ENCODE measurements at regions not wholly inside any gene's neighbourhood (a gene's known extent, or its start where the extent isn't known, plus 50 kb on each side); places are given as distances from the start of the nearest gene placed in this dataset.

DNA sequence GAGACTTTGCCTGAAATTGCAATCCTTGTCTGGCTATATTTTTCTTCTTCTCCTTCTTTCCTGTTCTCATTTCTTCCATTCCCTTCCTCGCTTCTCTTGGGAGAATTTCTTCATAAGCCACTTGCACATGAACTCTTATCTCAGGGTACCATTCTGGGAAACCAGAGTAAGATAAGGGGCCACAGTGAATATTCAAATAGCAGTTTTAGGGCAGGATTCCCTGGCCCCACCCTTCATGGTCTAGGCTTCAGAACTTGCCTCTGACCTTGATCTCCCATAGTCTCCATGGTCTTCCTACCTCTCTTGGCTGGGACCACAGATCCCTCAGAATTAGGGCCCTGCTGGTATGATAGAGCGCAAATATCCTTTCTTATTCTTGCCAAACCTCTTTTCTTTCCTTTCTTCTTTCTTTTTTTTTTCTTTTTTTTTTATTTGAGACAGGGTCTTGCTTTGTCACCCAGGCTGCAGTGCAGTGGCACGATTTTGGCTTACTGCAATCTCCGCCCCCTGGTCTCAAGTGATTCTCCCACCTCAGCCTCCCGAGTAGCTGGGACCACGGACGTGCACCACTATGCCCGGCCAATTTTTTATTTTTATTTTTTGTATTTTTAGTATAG is 123.0 kb upstream of the CITED2 start:
- Mint-ChIP-seq H3K4me3 (no peak overlapping the region), H3K27me3 (ENCODE audit: low read depth) (no peaks in the 10 kb centered on the region), H3K36me3 (ENCODE audit: low read depth) (peaks cover 3% of the 10 kb centered on the region), H3K9me3 (peaks cover 2% of the 10 kb centered on the region), H3K4me1 (peaks cover 9% of the 10 kb centered on the region), H3K27ac (ENCODE audit: unreplicated experiment) (no peak overlapping the region)
- DNase-seq (ENCODE audit: low read depth, low spot score), result no peak
- TF ChIP-seq, protein P1, sequence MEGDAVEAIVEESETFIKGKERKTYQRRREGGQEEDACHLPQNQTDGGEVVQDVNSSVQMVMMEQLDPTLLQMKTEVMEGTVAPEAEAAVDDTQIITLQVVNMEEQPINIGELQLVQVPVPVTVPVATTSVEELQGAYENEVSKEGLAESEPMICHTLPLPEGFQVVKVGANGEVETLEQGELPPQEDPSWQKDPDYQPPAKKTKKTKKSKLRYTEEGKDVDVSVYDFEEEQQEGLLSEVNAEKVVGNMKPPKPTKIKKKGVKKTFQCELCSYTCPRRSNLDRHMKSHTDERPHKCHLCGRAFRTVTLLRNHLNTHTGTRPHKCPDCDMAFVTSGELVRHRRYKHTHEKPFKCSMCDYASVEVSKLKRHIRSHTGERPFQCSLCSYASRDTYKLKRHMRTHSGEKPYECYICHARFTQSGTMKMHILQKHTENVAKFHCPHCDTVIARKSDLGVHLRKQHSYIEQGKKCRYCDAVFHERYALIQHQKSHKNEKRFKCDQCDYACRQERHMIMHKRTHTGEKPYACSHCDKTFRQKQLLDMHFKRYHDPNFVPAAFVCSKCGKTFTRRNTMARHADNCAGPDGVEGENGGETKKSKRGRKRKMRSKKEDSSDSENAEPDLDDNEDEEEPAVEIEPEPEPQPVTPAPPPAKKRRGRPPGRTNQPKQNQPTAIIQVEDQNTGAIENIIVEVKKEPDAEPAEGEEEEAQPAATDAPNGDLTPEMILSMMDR (conservative IDR thresholded peaks at IDR 0.05), result no peak

DNA sequence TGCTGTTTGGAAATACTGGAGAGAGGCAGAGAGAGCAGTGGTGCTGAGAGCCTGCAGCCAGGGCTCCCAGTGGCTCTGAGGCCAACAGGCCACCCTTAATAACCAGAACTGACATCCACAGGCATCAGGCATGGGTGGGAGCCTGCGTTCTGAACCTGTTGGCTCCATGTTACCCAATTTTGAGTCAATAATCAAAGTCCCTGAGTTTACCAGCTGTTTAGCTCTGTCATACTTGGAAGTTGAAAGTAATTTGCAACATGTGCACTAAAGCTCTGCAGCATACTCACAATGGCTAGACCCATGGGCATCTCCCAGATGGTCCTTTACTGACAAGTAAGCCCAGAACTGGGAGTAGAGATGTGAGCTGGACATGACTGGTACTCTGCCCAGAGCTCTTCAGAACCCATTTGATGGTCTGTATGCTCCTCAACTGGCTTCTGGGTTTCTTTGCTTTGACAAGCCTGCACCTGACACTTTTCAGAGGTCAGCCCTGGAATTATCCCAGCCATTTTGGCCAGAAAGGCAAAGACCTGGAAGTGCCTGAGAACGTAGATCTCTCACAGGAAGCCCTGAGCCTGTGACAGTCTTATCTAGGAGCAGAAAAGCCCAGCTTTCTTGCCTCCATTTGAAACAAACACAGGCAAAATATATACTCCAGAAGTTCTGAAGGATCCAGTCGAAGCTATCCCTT is 122.4 kb upstream of the CITED2 start:
- TF ChIP-seq, protein P1 (conservative IDR thresholded peaks at IDR 0.05), result no peak
- peaks cover 2% of the 10 kb centered on the region for H3K9me3 Mint-ChIP-seq
- no peak for DNase-seq (ENCODE audit: low read depth, low spot score)
- H3K27ac Mint-ChIP-seq (ENCODE audit: unreplicated experiment), result no peak overlapping the region
- no peak overlapping the region for H3K4me3 Mint-ChIP-seq
- H3K27me3 Mint-ChIP-seq (ENCODE audit: low read depth), result no peaks in the 10 kb centered on the region
- peaks cover 3% of the 10 kb centered on the region for H3K36me3 Mint-ChIP-seq (ENCODE audit: low read depth)
- peaks cover 9% of the 10 kb centered on the region for H3K4me1 Mint-ChIP-seq

DNA sequence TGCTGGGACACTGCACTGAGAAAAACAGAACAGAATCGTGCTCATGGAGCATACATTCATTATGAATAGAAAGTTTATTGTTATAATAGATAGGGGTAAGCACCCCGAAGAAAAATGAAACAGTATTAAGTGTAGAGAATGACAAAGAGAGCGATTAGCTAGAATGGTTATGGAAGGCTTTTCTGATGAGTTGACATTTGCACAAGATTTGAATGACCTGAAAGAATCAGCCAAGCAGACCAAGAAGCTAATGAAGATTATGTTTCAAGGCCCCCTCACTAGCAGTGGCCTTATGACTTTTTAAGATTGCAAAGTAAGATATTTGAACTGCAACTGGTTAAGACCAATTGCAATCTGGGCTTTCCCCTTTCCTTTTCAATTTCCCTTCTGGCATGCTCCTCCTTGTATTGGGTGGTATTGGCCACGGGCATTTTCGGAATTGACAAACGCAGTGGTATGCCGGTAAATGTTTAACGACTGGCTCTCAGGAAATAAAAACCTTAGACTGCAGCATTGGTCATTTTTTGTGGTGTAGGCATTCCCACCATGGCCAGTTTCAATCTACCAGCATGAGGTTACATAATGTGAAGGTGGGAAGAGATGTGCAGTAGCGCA is 120.0 kb upstream of the CITED2 start:
- TF ChIP-seq, protein P1 (conservative IDR thresholded peaks at IDR 0.05), result no peak
- H3K27ac Mint-ChIP-seq (ENCODE audit: unreplicated experiment), result no peak overlapping the region
- peaks cover 3% of the 10 kb centered on the region for H3K36me3 Mint-ChIP-seq (ENCODE audit: low read depth)
- peaks cover 8% of the 10 kb centered on the region for H3K4me1 Mint-ChIP-seq
- no peaks in the 10 kb centered on the region for H3K9me3 Mint-ChIP-seq
- no peak for DNase-seq (ENCODE audit: low read depth, low spot score)
- no peak overlapping the region for H3K4me3 Mint-ChIP-seq
- H3K27me3 Mint-ChIP-seq (ENCODE audit: low read depth), result no peaks in the 10 kb centered on the region

DNA sequence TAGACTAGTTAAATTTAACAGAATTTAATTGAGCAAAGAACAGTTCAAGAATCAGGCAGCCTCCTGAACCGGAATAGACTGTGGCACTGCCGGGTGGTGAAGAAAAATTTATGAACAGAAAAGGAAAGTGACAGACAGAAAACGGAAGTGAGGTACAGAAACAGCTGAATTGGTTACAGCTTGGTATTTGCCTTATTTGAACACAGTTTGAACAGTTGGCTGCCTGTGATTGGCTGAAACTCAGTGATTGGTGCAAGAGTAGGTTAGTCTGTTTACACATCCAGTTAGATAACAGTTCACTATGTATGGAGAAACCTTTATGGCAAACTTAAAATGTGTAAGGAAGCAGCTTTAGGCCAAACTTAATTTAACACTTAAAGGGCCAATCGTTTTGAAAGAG is 116.0 kb upstream of the CITED2 start:
- no peak for DNase-seq (ENCODE audit: low read depth, low spot score)
- H3K27ac Mint-ChIP-seq (ENCODE audit: unreplicated experiment), result no peak overlapping the region
- no peak overlapping the region for H3K4me3 Mint-ChIP-seq
- H3K36me3 Mint-ChIP-seq (ENCODE audit: low read depth), result no peaks in the 10 kb centered on the region
- H3K9me3 Mint-ChIP-seq, result no peaks in the 10 kb centered on the region
- H3K4me1 Mint-ChIP-seq, result peaks cover 19% of the 10 kb centered on the region
- TF ChIP-seq, protein P1 (conservative IDR thresholded peaks at IDR 0.05), result no peak
- no peaks in the 10 kb centered on the region for H3K27me3 Mint-ChIP-seq (ENCODE audit: low read depth)

- Mint-ChIP-seq H3K4me3 (no peak overlapping the region), H3K4me1 (peaks cover 44% of the 10 kb centered on the region), H3K27me3 (ENCODE audit: low read depth) (no peaks in the 10 kb centered on the region), H3K27ac (ENCODE audit: unreplicated experiment) (no peak overlapping the region), H3K36me3 (ENCODE audit: low read depth) (no peaks in the 10 kb centered on the region), H3K9me3 (no peaks in the 10 kb centered on the region)
- no peak for DNase-seq (ENCODE audit: low read depth, low spot score)
- TF ChIP-seq, protein P1 (conservative IDR thresholded peaks at IDR 0.05), result no peak
These were observed 112.0 kb upstream of the CITED2 start for GRCh38 chr6:139486476-139486799.

Data from neural crest cell (in vitro differentiated cells).